HG02571 (cell line): ENCODE measurements at regions not wholly inside any gene's neighbourhood (a gene's known extent, or its start where the extent isn't known, plus 50 kb on each side); places are given as distances from the start of the nearest gene placed in this dataset.
"Not testable (repeated sequence)": the region's sequence is repeated elsewhere in the genome, so short reads cannot be mapped to it uniquely, and the experiment has no call there.

Source experiments
- ATAC-seq: cut with Tn5 transposase; IDR thresholded peaks from one replicate; pipeline ENCODE4 v1.9.1; 2021; ENCODE audit warnings: mild to moderate bottlenecking, moderate library complexity; ENCODE audit not compliant: unreplicated experiment

- no peak for ATAC-seq
Measured at GRCh38 chr6:155828989-155829388, 373.4 kb upstream of the NOX3 start.

- ATAC-seq, result no peak
Measured at GRCh38 chr6:155818698-155819097, 363.1 kb upstream of the NOX3 start.

- no peak for ATAC-seq
Measured at GRCh38 chr6:155813548-155813947, 357.9 kb upstream of the NOX3 start.

- no peak for ATAC-seq
Measured at GRCh38 chr6:155807243-155807642, 351.6 kb upstream of the NOX3 start.

- ATAC-seq, result no peak
Measured at GRCh38 chr6:155801046-155801445, 345.4 kb upstream of the NOX3 start.

GRCh38 chr6:155798876-155799275 lies 343.2 kb upstream of the NOX3 start:
- not testable (repeated sequence) for ATAC-seq

- ATAC-seq, result no peak
Measured at GRCh38 chr6:155795173-155795796, 339.6 kb upstream of the NOX3 start.

- ATAC-seq, result no peak
Measured at GRCh38 chr6:155791891-155792290, 336.3 kb upstream of the NOX3 start.

GRCh38 chr6:155791186-155791585 lies 335.5 kb upstream of the NOX3 start:
- no peak for ATAC-seq

- ATAC-seq, result no peak
Measured at GRCh38 chr6:155787168-155787567, 331.5 kb upstream of the NOX3 start.

- no peak for ATAC-seq
Measured at GRCh38 chr6:155786528-155786927, 330.9 kb upstream of the NOX3 start.

GRCh38 chr6:155782739-155783459 lies 327.3 kb upstream of the NOX3 start:
- no peak for ATAC-seq

- no peak for ATAC-seq
Measured at GRCh38 chr6:155782320-155782731, 326.7 kb upstream of the NOX3 start.

GRCh38 chr6:155779456-155779855 lies 323.8 kb upstream of the NOX3 start:
- ATAC-seq, result no peak

- ATAC-seq, result no peak
Measured at GRCh38 chr6:155778336-155778735, 322.7 kb upstream of the NOX3 start.

GRCh38 chr6:155771822-155772221 lies 316.2 kb upstream of the NOX3 start:
- no peak for ATAC-seq

- no peak for ATAC-seq
Measured at GRCh38 chr6:155770856-155771255, 315.2 kb upstream of the NOX3 start.

- ATAC-seq, result no peak
Measured at GRCh38 chr6:155770313-155770712, 314.7 kb upstream of the NOX3 start.

GRCh38 chr6:155765275-155766194 lies 309.9 kb upstream of the NOX3 start:
- ATAC-seq, result no peak

GRCh38 chr6:155762649-155763048 lies 307.0 kb upstream of the NOX3 start:
- ATAC-seq, result no peak

GRCh38 chr6:155755452-155755851 lies 299.8 kb upstream of the NOX3 start:
- ATAC-seq, result no peak

GRCh38 chr6:155748778-155749177 lies 293.1 kb upstream of the NOX3 start:
- not testable (repeated sequence) for ATAC-seq
